MM.1S (cell line): ENCODE measurements at regions not wholly inside any gene's neighbourhood (a gene's known extent, or its start where the extent isn't known, plus 50 kb on each side); places are given as distances from the start of the nearest gene placed in this dataset.

Experiments
- CTCF ChIP-seq: fragments of 300-600 bp; sonication (generic); IDR thresholded peaks from 2 replicates; pipeline ENCODE4 v1.5.1; 2016; ENCODE audit warnings: antibody characterized with exemption, low read length, mixed read lengths
- EZH2 ChIP-seq: fragments of 300-600 bp; sonication (generic); optimal IDR thresholded peaks from 2 replicates; pipeline ENCODE3; 2017; ENCODE audit warnings: low read depth, mild to moderate bottlenecking, antibody characterized with exemption, low read length, mixed read lengths

GRCh38 chr2:121855510-121855909 is 100.1 kb downstream of the TSN start:
- TF ChIP-seq CTCF (no peak), EZH2 (no peak)
